SK-N-SH treated with all-trans-retinoic acid at 6 μM for 48 hours (cell line): ENCODE measurements at regions not wholly inside any gene's neighbourhood (a gene's known extent, or its start where the extent isn't known, plus 50 kb on each side); places are given as distances from the start of the nearest gene placed in this dataset.

Experiments
- ZFP3 ChIP-seq: fragments of 250-450 bp; sonication (Bioruptor Pico); IDR thresholded peaks from 2 replicates; pipeline ENCODE4 v1.5.0; 2020; ENCODE audit warnings: mild to moderate bottlenecking, moderate library complexity
- ZFP30 ChIP-seq: fragments of 450-650 bp; formaldehyde crosslinking; IDR thresholded peaks from 2 replicates; pipeline ENCODE4 v1.5.0; 2022; ENCODE audit warnings: mild to moderate bottlenecking, moderate library complexity
- TF ChIP-seq, protein P1 (sequence below): fragments of 250-450 bp; sonication (Bioruptor Pico); IDR thresholded peaks from 2 replicates; pipeline ENCODE4 v1.8.0; 2020; ENCODE audit warnings: mild to moderate bottlenecking, moderate library complexity, borderline replicate concordance

GRCh38 chr15:25959100-25959499, 96.0 kb upstream of the ATP10A start:
- TF ChIP-seq ZFP30 (no peak), ZFP3 (CRISPR knock-in tag) (no peak)
- TF ChIP-seq, protein P1, sequence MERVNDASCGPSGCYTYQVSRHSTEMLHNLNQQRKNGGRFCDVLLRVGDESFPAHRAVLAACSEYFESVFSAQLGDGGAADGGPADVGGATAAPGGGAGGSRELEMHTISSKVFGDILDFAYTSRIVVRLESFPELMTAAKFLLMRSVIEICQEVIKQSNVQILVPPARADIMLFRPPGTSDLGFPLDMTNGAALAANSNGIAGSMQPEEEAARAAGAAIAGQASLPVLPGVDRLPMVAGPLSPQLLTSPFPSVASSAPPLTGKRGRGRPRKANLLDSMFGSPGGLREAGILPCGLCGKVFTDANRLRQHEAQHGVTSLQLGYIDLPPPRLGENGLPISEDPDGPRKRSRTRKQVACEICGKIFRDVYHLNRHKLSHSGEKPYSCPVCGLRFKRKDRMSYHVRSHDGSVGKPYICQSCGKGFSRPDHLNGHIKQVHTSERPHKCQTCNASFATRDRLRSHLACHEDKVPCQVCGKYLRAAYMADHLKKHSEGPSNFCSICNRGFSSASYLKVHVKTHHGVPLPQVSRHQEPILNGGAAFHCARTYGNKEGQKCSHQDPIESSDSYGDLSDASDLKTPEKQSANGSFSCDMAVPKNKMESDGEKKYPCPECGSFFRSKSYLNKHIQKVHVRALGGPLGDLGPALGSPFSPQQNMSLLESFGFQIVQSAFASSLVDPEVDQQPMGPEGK = no peak
